HUES48 (cell line): ENCODE measurements at regions not wholly inside any gene's neighbourhood (a gene's known extent, or its start where the extent isn't known, plus 50 kb on each side); places are given as distances from the start of the nearest gene placed in this dataset.
"Not testable (repeated sequence)": the region's sequence is repeated elsewhere in the genome, so short reads cannot be mapped to it uniquely, and the experiment has no call there.

ENCODE experiments used
- H3K27ac ChIP-seq: one replicate; pipeline ENCODE4 v1.7.0; 2013; ENCODE audit warnings: low read depth, low read length, inconsistent platforms
- H3K27me3 ChIP-seq: 2 replicates; pipeline ENCODE4 v1.6.1; 2013; ENCODE audit warnings: mild to moderate bottlenecking, low read length; ENCODE audit not compliant: control insufficient read depth, insufficient read depth
- H3K36me3 ChIP-seq: 2 replicates; pipeline ENCODE4 v1.6.1; 2013; ENCODE audit warnings: low read length; ENCODE audit not compliant: control insufficient read depth, insufficient read depth
- H3K4me1 ChIP-seq: 2 replicates; pipeline ENCODE4 v1.6.1; 2013; ENCODE audit warnings: mild to moderate bottlenecking, low read length; ENCODE audit not compliant: control insufficient read depth, insufficient read depth
- H3K4me3 ChIP-seq: 2 replicates; pipeline ENCODE4 v1.5.1; 2013; ENCODE audit warnings: mild to moderate bottlenecking, low read depth, low read length
- H3K9ac ChIP-seq: 2 replicates; pipeline ENCODE4 v1.6.1; 2013; ENCODE audit warnings: mild to moderate bottlenecking, low read depth, low read length, moderate library complexity
- H3K9me3 ChIP-seq: 2 replicates; pipeline ENCODE4 v1.6.1; 2013; ENCODE audit warnings: low read length; ENCODE audit not compliant: control insufficient read depth, insufficient read depth

DNA sequence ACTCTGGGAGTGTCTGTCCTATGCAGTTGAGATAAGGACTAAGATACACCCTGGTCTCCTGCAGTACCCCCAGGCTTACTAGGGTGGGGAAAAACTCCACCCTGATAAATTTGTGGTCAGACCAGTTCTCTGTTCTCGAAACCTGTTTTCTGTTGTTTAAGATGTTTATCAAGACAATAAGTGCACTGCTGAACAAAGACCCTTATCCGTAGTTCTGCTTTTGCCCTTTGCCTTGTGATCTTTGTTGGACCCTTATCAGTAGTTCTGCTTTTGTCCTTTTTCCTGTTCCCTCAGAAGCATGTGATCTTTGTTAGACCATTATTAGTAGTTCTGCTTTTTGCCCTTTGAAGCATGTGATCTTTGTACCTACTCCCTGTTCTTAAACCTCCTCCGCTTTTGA lies 824.4 kb downstream of the TRAM1L1 start:
- H3K9ac ChIP-seq, H3K36me3 ChIP-seq, H3K4me1 ChIP-seq, H3K27me3 ChIP-seq, H3K4me3 ChIP-seq, H3K27ac ChIP-seq: not testable (repeated sequence)
- H3K9me3 ChIP-seq, result peaks cover 36% of the 10 kb centered on the region

GRCh38 chr4:116244771-116245170 lies 840.6 kb downstream of the TRAM1L1 start:
- Histone ChIP-seq H3K9me3 (no peaks in the 10 kb centered on the region), H3K36me3 (no peaks in the 10 kb centered on the region), H3K4me3 (no peak overlapping the region), H3K4me1 (no peaks in the 10 kb centered on the region), H3K9ac (no peak overlapping the region), H3K27ac (no peak overlapping the region), H3K27me3 (no peaks in the 10 kb centered on the region)

GRCh38 chr4:116243431-116243830 lies 841.9 kb downstream of the TRAM1L1 start:
- H3K27me3 ChIP-seq, result no peaks in the 10 kb centered on the region
- no peak overlapping the region for H3K9ac ChIP-seq
- H3K36me3 ChIP-seq, result no peaks in the 10 kb centered on the region
- no peak overlapping the region for H3K27ac ChIP-seq
- no peak overlapping the region for H3K4me3 ChIP-seq
- H3K9me3 ChIP-seq, result no peaks in the 10 kb centered on the region
- no peaks in the 10 kb centered on the region for H3K4me1 ChIP-seq

GRCh38 chr4:116233971-116234370 lies 851.4 kb downstream of the TRAM1L1 start:
- no peaks in the 10 kb centered on the region for H3K4me1 ChIP-seq
- H3K9ac ChIP-seq, result no peak overlapping the region
- no peaks in the 10 kb centered on the region for H3K9me3 ChIP-seq
- no peak overlapping the region for H3K27ac ChIP-seq
- no peak overlapping the region for H3K4me3 ChIP-seq
- H3K27me3 ChIP-seq, result no peaks in the 10 kb centered on the region
- no peaks in the 10 kb centered on the region for H3K36me3 ChIP-seq

GRCh38 chr4:116231999-116232398 lies 853.4 kb downstream of the TRAM1L1 start:
- not testable (repeated sequence) for H3K36me3 ChIP-seq, H3K4me3 ChIP-seq, H3K9me3 ChIP-seq, H3K9ac ChIP-seq, H3K4me1 ChIP-seq, H3K27ac ChIP-seq, H3K27me3 ChIP-seq

DNA sequence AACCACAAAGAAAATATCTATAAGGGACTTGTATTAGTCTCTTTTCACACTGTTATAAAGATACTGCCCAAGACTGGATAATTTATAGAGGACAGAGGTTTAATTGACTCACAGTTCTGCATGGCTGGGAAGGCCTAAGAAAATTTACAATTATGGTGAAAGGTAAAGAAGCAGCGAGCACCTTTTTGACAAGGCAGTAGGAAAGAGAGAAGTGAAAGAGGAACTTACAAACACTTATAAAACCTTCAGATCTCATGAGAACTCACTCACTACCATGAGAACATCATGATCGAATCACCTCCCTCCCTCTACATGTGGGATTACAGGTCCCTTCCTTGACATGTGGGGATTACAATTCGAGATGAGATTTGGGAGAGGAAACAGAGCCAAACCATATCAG lies 856.0 kb downstream of the TRAM1L1 start:
- Histone ChIP-seq H3K4me3 (no peak overlapping the region), H3K27ac (no peak overlapping the region), H3K9me3 (no peaks in the 10 kb centered on the region), H3K27me3 (no peaks in the 10 kb centered on the region), H3K9ac (no peak overlapping the region), H3K36me3 (no peaks in the 10 kb centered on the region), H3K4me1 (no peaks in the 10 kb centered on the region)

DNA sequence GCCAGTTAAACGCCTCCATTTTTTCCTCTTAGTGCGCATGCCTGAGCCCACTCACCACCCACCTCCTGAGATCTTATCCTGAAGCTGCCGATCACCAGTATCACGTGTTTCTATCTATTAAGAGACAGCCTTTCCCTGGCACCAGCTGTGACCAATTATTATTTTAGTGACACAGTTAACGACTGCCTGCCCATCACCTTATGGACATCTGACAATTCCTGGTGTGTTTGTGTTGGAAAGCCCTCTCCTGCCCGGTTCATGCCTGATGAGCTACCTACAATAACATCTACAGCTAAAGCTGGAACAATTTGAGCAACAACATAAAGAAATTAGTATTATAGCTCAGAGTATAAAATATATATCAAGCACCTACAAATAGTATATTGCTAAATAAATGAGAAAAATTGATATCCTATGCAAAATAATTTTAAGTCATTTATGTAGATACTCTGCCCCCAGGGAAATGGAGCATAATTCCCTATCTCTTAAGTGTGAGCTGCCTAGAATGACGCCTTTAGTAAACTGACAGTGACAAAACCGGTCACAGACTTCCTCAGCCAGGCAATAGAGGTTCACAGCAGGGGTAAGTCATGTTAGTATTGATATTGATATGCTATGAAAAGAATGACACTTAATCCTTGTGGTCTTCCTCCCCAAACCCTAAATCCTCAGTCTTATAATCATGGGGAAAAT lies 862.2 kb downstream of the TRAM1L1 start:
- H3K9ac ChIP-seq, result no peak overlapping the region

DNA sequence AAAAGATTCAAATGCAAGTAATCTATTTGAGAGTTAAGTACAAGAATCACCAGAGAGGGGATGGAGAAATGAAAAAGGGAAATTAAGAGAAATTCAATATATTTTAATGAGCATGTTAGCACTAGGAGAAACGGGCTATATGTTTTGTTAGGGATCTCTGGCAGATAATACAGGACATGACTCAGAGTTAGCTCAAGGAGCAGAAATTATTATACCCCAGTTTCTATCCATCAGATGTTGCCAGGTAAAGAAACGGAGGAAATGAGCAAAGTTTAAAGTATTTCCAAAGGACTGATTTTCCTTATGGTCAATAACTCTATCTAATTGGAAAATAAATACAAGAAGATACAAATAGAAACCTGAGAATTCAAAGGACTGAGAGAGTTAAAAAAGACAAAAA lies 867.6 kb downstream of the TRAM1L1 start:
- Histone ChIP-seq H3K9ac (no peak overlapping the region), H3K27ac (no peak overlapping the region), H3K4me3 (no peak overlapping the region), H3K27me3 (peaks cover 11% of the 10 kb centered on the region), H3K9me3 (no peaks in the 10 kb centered on the region), H3K4me1 (peaks cover 3% of the 10 kb centered on the region; the same call in 1 of the 2 replicates), H3K36me3 (no peaks in the 10 kb centered on the region)

More for the DNA sequence above, 862.2 kb downstream of the TRAM1L1 start:
- Histone ChIP-seq H3K27me3 (peaks cover under 1% of the 10 kb centered on the region; the same call in 1 of the 2 replicates), H3K4me3 (no peak overlapping the region), H3K36me3 (no peaks in the 10 kb centered on the region), H3K9me3 (no peaks in the 10 kb centered on the region), H3K27ac (no peak overlapping the region), H3K4me1 (peaks cover 3% of the 10 kb centered on the region; the same call in 1 of the 2 replicates)

- Histone ChIP-seq H3K4me1 (peaks cover 3% of the 10 kb centered on the region; the same call in 1 of the 2 replicates), H3K27ac (no peak overlapping the region), H3K36me3 (no peaks in the 10 kb centered on the region), H3K9ac (no peak overlapping the region), H3K9me3 (no peaks in the 10 kb centered on the region), H3K4me3 (no peak overlapping the region), H3K27me3 (peaks cover 11% of the 10 kb centered on the region)
These were observed 869.8 kb downstream of the TRAM1L1 start for GRCh38 chr4:116215622-116216021.

GRCh38 chr4:116202524-116202923 lies 882.9 kb downstream of the TRAM1L1 start:
- Histone ChIP-seq H3K9ac (no peak overlapping the region), H3K4me3 (no peak overlapping the region), H3K9me3 (no peaks in the 10 kb centered on the region), H3K27me3 (no peaks in the 10 kb centered on the region), H3K36me3 (no peaks in the 10 kb centered on the region), H3K4me1 (no peaks in the 10 kb centered on the region), H3K27ac (no peak overlapping the region)

- H3K36me3 ChIP-seq, result no peaks in the 10 kb centered on the region
- no peak overlapping the region for H3K4me3 ChIP-seq
- H3K27me3 ChIP-seq, result no peaks in the 10 kb centered on the region
- no peak overlapping the region for H3K27ac ChIP-seq
- no peaks in the 10 kb centered on the region for H3K4me1 ChIP-seq
- H3K9ac ChIP-seq, result no peak overlapping the region
- H3K9me3 ChIP-seq, result no peaks in the 10 kb centered on the region
These were observed 888.0 kb downstream of the TRAM1L1 start for GRCh38 chr4:116197317-116197809.
